Esophagus muscularis mucosa (tissue), 4 donors: ENCODE measurements at regions not wholly inside any gene's neighbourhood (a gene's known extent, or its start where the extent isn't known, plus 50 kb on each side); places are given as distances from the start of the nearest gene placed in this dataset.

ENCODE experiments used
- CTCF ChIP-seq, 3 experiments: fragments of 200-600 bp in 2 of 3; fragments of 450-650 bp in 1 of 3; sonication (generic) in 2 of 3; IDR thresholded peaks; one replicate each; pipeline ENCODE4 v1.5.1; 2017 to 2019; ENCODE audit warnings: antibody characterized with exemption in 3 of 3, mild to moderate bottlenecking in 2 of 3, moderate library complexity in 1 of 3
- EP300 ChIP-seq: sonication (generic); formaldehyde crosslinking; IDR thresholded peaks from one replicate; pipeline ENCODE4 v1.6.1; 2017; ENCODE audit warnings: antibody characterized with exemption
- POLR2A ChIP-seq: fragments of 450-650 bp; IDR thresholded peaks from one replicate; pipeline ENCODE4 v1.6.1; 2017; ENCODE audit warnings: antibody characterized with exemption, moderate library complexity, mild to moderate bottlenecking, low read depth
- POLR2AphosphoS5 ChIP-seq, 2 donors: sonication (generic); formaldehyde crosslinking; IDR thresholded peaks; one replicate each; pipeline ENCODE4 v1.6.1; 2017; ENCODE audit warnings: antibody characterized with exemption in 2 of 2

- TF ChIP-seq CTCF (IDR thresholded peaks at IDR 0.05) (no peak), POLR2AphosphoS5 (IDR thresholded peaks at IDR 0.05) (no peak), POLR2A (no peak), EP300 (no peak)
These were observed 125.2 kb upstream of the KCNJ6 start for GRCh38 chr21:38041493-38041892.
